SKM-1 (cell line): ENCODE measurements at regions not wholly inside any gene's neighbourhood (a gene's known extent, or its start where the extent isn't known, plus 50 kb on each side); places are given as distances from the start of the nearest gene placed in this dataset.
A peak's percentile ranks its signal among the peaks of the same experiment; 100 is the strongest.
"Not testable (repeated sequence)": the region's sequence is repeated elsewhere in the genome, so short reads cannot be mapped to it uniquely, and the experiment has no call there.

Source experiments
- DNase-seq: peaks from one replicate; lab custom pipeline; 2025; ENCODE audit not compliant: unreplicated experiment; lab: John Stamatoyannopoulos, UW

GRCh38 chr7:101679653-101680173, 50.6 kb upstream of the MYL10 start:
- DNase-seq = not testable (repeated sequence)

GRCh38 chr7:101680406-101681145, 51.5 kb upstream of the MYL10 start:
- DNase-seq = no peak

GRCh38 chr7:101681170-101682007, 52.3 kb upstream of the MYL10 start:
- DNase-seq = no peak

GRCh38 chr7:101684983-101685330, 55.9 kb upstream of the MYL10 start:
- no peak for DNase-seq

GRCh38 chr7:101686030-101686429, 56.9 kb upstream of the MYL10 start:
- no peak for DNase-seq

- DNase-seq = no peak
Measured at GRCh38 chr7:101687081-101687480, 58.0 kb upstream of the MYL10 start.

- DNase-seq = no peak
Measured at GRCh38 chr7:101687791-101688182, 58.7 kb upstream of the MYL10 start.

GRCh38 chr7:101688183-101688831, 59.2 kb upstream of the MYL10 start:
- DNase-seq = peak; percentile 49

- DNase-seq = no peak
Measured at GRCh38 chr7:101688995-101689907, 60.2 kb upstream of the MYL10 start.

GRCh38 chr7:101690061-101690460, 61.0 kb upstream of the MYL10 start:
- no peak for DNase-seq

- DNase-seq = no peak
Measured at GRCh38 chr7:101691822-101692384, 62.8 kb upstream of the MYL10 start.

- no peak for DNase-seq
Measured at GRCh38 chr7:101693498-101694091, 64.5 kb upstream of the MYL10 start.

GRCh38 chr7:101698964-101699363, 69.9 kb upstream of the MYL10 start:
- DNase-seq = no peak

- DNase-seq = no peak
Measured at GRCh38 chr7:101699399-101699798, 70.3 kb upstream of the MYL10 start.

- DNase-seq = no peak
Measured at GRCh38 chr7:101699881-101700823, 71.1 kb upstream of the MYL10 start.

GRCh38 chr7:101701153-101701794, 72.2 kb upstream of the MYL10 start:
- no peak for DNase-seq

- no peak for DNase-seq
Measured at GRCh38 chr7:101702362-101702850, 73.3 kb upstream of the MYL10 start.

- no peak for DNase-seq
Measured at GRCh38 chr7:101705331-101705730, 76.2 kb upstream of the MYL10 start.
